DMS79 treated with DMSO at 0.1 percent for 48 hours (cell line): ENCODE measurements at regions not wholly inside any gene's neighbourhood (a gene's known extent, or its start where the extent isn't known, plus 50 kb on each side); places are given as distances from the start of the nearest gene placed in this dataset.

Source experiments
- DNase-seq: peaks from one replicate; lab custom pipeline; 2025; lab: John Stamatoyannopoulos, UW

DNA sequence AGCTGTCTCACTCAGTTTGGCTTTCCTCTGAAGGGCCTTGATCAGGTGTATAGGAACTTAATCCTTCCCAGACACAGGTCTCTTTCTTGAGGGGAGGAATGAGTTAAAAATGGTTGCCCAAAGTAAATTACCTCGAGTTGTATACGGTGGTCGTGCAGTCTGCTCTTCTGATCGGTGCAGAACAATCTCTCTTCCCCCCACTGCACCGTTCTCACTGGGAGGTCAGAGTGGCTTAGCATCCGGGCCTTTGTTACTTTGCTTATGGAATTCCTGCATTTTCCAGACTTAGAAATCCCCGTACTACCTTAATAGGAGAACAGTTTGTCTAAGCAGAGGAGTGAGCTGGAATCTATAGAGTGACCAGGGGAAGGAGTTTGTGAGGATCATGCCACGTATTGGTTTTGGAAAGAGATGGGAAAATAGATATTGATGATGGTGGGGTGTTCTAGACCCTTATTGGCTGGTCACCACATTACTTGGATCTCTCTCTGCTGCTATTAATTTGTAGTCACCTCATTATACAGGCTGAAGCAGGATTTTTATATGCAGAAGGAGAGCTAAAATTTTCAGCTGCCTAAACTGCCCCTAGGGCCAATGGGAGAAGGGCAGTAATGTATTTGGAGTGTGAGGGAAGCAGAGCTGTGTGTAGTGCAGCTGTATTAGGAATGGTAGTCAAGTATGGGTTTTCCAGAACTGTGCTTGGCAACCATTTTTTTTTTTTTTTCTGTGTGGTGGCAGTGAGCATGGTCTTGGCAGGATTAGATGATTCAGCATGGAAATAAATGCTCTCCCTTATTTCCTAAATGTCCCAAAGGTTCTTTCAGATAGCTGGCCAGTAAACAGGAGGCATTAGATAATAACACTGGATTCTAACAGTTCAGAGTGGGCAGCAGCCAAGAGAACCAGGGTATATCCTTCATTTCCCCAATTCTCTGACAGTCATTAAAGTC is 81.5 kb downstream of the NDUFS5 start:
- no peak for DNase-seq

DNA sequence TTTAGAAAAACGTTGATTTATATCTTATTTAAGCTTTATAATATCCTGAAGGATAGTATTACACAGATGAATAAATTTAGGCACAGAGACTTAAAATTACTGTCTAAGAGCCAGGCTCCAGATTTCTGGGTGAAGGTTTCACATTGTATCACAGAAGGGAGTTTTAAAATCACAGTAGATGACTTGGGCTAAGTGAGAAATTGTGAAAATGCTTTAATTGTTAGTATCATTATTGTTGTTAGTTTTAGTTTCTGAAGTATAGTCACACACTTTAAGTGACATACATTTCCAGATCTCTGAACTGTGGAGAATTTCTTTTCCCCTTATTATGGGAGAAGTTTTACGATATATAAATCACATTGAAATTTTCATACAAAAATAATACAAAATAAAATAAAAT is 83.5 kb downstream of the NDUFS5 start:
- DNase-seq: no peak

DNA sequence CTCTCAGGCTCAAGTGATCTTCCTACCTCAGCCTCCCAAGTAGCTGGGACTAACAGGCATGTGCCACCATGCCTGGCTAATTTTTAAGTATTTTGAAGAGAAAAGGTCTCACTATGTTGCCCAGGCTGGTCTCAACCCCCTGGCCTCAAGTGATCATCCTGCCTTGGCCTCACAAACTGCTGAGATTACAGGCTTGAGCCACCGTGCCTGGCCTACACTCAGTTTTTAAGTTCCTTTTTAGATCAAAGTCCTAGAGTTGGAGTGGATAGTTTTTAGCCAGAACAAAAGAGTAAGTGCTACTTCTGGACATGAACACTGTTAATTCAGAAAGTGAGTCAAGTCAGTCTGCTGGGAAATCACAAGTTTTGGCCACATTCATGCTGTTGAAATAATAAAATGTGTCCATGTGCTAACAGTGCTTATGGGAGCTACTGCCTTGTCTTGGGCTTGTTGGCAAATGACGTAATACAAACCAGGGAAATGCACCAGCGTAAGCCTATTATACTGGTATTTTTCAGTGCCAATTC is 84.2 kb downstream of the NDUFS5 start:
- DNase-seq: no peak

DNA sequence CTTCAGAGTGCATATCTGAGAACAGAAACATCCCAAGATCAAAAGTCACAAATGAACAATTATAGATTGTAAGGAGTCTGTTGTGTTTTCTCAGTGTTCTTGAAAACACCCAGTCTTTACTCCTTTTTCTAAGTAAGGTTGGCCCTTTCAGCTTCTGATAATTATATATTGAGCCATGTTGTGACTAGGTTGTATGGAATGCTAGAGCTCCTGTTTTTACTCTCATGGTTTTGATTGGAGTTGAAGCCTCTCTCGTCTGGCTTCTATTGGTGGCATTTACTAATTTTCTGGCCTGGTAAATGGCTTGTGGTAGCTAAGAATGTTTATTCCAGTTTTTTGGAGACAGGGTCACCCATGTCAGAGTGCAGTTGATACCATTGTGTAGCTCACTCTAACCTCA is 84.7 kb downstream of the NDUFS5 start:
- DNase-seq: no peak

DNA sequence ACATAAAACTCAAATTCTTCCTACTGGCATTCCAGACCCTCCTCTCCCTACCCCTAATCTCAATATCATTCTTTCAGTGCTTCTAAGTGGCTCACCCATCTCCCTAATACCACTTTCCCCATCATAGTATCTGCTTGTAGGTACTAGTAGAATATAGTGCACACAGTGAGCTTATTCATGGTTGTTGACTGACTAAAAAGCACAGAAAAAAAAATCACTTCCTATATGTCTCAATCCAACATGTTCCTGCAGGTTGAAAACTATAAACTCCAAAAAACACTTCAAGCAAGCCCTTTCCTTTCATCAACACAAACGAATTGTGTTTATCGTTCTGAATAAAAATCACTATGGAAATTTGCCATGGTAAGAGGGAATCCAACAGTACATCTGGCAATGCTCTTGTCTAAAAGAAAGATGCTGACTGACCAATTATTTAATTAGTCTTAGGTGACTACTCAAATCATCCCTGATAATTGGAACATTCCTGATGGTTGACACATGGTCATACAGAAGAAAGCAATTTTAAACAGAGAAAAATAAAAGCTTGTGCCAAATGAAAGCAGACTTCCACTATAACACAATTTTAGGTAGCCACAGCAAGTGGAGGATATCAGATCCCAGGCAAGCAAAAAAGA is 87.1 kb downstream of the NDUFS5 start:
- DNase-seq: no peak

DNA sequence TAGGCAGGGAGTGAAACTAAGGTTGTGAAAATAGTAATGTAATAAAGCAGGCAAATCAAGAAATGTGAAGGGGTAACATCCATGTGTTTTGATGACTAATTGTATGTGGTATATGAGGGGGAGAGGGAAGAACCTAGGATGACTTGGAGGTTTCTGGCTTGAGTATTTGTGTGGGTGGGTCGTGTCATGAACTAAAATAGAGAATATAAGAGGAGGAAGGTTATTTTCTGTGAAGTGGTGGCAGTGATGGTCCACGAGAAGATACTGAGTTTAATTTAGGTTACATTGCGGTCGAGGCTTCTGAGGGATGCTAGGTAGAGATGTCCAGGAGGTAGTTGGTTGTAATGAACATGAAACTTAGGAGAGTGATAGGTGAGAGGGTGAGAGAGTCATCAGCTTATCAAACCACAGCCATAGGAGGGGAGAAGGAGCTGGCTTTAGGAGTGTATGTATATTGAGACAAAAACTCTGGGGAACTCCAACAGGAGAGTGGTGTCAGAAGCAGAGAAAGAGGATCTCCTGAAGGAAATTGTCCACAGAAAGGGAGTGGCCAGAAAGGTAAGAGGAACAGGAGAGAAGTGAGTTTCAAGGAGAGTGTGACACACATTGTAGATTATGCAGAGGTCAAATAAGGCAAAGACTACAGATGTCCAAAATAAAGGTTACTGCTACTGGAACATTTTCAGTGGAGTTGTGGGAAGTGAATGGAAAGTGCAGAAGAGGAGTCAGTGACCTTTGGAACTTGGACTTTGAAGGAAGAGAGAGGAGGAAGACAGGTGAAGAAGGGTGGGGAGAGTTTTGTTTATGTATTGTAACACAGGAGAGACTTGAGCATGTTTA is 89.0 kb upstream of the MACF1 start:
- no peak for DNase-seq

DNA sequence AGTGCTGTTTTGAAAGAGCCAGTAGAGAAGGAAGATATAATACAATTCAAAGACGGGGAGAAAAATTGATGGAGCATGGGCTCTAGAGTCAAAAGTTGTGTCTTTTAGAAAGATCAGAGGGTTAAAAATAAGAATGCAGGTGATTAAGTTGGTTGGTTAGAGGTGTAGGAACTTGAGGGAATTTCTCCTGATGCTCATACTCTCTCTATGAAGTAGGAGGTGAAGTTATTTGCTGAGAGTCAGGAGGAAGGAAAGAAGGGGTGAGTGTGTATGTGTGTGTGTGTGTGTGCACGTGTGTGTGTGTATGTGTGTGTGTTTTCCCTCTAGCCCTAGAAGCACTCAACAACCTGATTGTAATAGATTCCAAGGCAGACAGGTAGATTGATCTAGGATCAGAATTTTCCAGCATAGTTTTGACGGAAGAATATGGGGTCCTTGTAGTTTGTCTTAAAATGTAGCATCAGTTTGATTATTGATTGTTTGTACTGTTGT is 88.3 kb upstream of the MACF1 start:
- DNase-seq: no peak

DNA sequence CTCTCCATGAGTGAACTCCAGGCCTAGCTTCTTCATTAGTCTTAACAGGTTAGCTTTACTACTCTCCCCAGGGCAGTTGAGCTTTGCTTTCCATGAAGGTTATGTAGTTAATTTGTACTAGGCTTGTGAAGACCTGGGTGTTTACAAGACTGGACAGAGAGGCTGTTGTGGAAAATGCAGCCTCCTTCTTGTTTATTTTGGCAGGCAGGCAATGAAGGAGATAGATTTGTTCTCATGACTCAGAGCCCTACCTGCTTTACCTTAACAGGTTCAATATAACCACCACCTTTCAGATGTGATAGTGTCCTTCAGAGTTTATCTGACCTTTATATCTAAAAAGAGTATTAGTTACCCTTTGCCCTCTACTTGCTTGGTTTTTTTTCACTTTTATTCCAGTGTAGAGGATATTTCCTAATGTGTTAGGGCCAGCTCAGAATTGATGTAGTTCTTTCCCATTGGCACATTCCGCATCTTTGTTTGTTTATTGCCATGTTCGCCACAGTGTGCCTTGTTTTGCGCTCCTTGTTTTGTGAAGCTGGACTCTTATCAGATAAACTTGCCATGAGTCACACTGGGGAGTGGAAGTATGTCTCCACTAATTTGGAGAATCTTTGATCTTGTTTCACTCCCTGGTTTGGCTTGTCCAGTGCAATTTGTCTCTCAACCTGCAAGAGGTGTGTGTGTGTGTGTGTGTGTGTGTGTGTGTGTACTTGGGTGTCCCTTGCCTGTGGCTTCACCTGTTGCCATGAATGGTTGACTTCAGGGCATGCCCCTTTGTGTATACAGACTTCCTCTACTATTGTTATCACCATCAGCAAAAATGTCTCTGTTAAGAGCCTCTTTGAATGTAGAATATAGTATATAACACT is 87.4 kb upstream of the MACF1 start:
- no peak for DNase-seq

DNA sequence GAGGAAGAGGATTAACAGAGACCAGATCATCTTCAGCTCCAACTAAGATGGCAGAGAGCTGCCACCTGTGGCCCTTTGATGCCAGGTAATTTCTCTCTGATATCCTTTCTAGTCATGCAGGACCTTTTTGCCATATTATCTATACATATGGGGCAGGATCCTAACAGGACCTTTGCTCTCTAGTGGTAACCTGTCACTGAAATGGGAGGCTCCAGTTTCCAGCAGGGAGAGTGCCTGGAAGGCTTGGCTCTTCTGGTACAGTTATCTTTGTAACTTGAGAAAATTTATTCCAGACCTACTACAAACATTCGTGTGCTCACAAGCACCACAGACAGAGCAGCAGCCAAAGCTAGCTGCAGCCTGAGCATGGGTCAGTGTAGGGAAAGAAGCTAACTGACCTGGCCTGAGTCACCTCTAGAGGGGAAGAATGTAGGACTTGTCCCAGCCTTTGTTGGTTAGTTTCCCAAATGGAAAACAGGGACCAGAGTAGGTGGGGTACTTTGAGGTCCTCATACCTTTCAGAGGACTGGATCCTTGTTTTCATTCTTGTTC is 86.5 kb upstream of the MACF1 start:
- DNase-seq: no peak

DNA sequence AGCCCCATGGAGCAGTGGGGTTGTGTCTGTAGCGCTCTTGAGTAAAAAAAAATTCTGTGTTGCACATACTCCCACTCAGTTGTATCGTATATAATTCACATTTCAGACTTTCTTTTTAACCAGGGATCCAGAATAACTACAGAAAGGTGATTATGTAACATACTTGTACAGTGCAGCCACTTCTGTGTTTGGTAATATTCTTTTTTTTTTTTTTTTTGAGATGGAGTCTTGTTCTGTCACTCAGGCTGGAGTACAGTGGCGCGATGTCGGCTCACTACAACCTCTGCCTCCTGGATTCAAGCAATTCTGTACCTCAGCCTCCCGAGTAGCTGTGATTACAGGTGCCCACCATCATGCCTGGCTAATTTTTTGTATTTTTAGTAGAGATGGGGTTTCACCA is 82.4 kb upstream of the MACF1 start:
- DNase-seq: no peak

DNA sequence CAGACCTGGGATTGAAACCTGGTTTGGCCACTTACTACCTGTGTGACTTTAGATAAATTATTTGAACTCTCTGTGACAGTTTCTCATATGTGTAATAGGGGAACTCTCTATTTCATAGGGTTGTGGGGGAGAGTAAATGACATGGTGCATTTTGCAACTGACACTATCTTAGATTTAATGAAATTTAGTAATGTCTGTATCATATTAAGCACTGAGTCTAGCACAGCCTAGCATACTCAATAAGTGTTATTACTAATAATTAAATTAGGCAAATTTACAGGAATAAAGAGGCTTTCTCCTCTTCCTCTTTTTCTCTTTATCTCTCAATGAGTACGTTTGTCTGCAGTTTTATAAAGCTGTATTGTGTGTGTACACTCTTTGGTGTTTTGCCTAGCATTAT is 80.2 kb upstream of the MACF1 start:
- no peak for DNase-seq

DNA sequence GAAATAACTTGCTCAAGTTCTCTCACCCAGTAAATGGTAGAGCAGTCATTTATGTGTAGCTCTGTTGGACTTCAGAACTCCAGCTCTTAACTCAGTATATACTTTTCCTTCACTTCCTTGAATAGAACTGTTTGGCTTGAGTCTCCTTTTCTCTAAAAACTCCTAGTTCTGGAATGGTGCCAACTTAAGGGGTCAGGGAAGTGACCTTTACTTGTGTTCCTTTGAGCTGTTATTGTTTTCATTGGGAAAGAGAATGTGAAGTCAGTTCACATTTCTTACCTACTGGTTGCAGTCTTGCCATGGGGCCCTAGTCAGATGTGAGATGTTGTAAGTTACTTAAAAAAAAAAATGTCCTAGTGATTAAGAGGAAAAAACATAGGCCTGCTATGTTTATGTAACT is 77.0 kb upstream of the MACF1 start:
- no peak for DNase-seq

DNA sequence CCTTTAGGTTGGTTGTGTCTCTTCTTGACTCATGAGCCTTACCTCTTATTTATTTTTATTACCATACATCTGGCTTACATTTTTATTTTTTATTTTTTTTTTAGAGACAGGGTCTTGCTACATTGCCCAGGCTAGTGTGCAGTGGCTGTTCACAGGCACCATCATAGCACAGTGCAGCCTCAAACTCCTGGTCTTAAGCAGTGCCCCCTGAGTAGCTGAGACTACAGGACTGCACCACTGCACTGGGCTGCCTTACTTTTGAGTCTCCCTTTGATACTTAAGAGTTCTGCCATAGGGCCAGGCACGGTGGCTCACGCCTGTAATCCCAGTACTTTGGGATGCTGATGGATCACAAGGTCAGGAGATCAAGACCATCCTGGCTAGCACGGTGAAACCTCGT is 76.4 kb upstream of the MACF1 start:
- DNase-seq: no peak

DNA sequence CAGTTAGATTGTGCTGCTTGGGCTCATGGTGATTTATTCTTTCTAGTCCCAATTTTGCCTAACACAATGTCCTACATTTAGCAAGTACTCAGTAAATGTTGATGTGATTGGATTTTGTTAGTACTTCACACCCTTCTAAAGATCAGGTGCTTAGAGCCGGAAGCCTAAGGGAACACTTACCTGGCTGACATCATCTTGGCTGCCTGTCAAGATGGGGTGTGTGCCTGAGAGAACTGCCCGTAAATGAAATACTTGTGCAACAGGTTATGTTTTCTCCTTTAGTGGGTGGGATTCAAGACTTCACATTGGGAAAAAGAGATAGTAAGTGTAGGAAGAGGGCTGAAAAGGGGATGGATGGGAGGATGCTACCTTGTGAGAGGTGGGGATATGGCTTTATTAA is 75.5 kb upstream of the MACF1 start:
- peak; percentile 94 for DNase-seq

DNA sequence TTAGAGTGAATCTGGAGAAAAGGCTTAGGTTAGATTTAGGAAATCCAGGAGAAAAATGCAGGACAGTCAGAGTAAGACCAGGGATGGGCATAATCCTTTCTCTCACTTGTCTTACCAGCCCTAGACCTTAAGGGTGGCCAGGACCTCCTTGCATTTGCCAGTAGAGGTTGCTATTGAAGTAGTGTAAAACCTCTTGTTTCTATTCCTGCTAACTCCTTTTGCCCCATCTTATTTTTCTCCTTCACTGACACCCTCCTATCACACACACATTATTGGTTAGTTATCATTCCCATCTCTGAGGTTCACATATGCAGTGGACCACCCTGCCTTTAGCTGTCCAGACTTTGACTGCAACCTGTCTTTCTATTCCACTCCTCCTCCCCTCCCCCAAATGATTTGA is 75.0 kb upstream of the MACF1 start:
- DNase-seq: no peak

DNA sequence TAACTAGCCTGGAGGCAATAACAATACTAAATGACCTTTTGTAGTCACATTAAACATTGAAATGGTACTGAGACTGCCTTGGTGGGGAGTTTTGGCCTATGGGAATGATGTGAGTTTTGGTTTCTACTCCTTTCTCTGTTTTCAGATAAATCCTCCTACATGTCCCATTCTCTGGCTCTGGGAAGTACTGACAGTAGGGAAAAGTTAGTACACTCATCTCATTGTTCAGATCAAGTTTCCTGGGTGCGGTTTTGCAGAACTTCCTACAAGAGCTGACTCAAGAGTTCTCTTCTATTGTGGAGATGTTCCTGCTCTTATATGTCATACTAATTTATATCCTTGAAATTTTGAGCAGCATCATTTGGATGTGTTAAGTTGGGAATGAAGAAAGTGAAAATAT is 74.2 kb upstream of the MACF1 start:
- no peak for DNase-seq

DNA sequence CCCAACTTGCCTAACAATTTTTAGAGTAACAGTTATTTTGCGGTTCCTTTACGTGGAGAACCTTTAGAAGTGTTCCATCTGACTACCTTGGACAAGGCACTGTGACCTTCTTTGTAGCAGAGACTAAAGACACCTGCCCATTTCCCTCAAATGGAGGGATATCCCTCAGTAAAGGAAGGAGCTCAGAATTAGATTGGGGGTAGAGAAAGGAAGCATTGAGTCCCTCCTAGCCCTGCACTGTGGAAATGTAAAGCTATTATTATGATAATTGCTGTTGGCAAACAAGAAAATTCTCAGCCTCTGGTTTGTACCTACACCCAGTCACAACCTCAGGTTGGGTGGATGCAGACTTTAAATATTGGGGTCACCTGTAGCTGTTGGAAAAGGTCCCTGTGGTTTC is 72.6 kb upstream of the MACF1 start:
- no peak for DNase-seq

DNA sequence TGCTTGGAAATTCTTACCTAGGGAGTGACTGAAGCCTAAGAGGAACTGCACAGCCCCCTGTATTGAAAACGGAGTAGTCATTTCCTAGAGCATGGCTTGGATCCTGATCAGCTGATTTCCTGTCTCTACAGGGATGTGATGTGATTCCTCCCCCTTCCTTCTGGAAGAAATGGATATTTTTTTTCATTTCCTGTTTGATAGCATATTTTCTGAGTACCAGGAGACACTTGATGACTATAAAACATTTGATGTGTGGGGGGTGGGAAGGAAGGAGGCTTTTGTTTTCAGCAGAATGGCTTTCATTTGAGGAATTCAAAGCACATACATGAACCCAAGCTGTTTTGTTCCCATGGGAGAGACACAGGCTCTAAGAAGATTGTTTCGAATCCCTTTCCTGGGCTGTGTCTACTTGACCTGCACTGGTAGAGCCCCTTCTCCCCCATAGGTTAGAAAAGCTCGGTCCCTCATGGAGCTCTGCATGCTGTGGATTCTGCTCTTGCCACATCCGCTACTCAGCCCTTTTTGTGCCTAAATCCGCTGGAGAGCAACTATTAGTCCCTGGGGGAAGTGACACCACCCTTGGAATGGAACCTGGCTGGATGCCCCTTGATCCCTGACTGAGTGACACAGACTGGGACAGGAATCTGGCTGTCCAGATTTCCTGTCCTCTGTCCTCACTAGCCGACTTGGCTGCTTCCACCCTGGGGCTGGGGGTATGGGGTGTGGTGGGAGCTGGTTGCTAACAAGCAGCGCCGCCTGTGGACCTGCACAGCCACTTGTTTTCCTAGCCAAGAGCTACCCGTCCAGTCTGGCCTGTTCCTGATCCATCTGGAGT is 71.8 kb upstream of the MACF1 start:
- DNase-seq: no peak

DNA sequence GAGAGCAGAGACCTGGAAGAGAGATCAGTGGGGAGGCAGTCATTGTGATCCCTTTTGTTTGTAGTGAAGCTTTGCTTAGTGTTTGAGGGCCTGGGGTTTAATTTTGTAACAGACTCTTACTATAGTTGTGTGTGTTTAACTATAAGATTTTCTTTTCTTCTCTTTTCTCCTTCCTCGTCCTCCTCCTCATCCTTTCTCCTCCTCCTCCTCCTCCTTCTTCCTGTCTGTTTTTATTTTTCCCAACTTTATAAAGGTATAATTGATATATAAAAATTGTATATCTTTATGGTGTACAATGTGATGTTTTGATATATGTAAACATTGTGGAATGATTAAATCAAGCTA is 71.2 kb upstream of the MACF1 start:
- DNase-seq: no peak

DNA sequence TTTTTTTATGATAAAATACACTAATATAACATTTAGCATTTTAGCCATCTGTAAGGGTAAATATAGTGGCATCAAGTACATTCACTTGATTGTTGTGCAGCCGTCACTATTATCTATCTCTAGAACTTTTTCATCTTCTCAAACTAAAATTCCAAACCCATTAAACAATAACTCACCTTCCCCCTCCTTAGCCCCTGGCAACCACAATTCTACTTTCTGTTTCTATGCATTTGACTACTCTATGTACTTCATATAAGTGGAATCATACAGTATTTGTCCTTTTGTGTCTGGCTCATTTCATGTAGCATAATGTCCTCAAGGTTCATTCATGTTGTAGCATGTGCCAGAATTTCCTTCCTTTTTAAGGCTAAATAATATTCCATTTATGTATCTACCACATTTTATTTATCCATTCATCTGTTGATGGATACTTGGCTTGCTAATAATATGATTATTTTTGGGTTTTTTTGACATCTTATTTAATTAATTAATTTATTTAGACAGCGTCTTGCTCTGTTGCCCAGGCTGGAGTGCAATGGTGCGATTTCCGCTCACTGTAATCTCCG is 69.6 kb upstream of the MACF1 start:
- no peak for DNase-seq
